ENCODE measurements at regions not wholly inside any gene's neighbourhood (a gene's known extent, or its start where the extent isn't known, plus 50 kb on each side); places are given as distances from the start of the nearest gene placed in this dataset.

DNA sequence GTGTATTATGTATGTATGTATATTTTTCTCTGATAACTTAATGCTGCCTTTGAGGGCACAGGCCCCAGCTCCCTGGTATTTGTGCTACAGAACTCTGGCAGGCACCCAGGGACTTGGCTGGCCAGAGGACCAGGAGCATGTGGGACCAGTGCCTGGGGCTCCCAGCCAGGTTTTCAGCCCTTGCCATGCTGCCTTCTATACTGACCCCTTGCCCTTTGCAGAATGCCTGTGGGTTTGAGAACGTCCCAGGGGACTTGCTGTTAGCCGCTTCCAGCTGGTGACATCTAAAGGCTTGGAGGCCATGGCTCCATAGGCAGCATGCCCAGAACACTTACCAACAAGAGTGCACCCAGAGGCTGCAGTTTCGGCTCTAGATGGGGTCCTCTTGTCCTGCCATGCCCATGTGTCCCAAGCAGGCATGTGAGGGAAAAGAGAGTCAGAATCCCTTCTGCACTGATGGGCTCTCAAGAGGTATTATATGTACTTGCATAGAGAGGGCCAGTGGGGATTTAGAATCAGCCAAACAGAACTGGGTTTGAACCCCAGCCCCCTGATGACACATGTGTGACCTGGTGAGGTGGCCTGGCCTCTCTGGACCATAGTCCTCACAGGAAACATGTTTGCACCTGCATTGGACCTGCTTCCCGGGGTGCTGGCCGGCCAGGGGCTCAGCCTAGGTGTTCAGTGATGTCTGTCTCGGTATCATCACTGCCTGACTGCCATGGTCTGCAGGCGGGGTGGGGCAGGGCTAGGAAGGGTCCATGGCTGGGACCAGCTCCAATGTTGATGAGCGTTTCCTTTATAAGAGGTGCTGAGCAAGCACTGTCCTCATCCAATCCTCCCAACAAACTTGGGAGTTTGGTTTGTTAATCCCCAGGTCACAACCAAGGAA is 119.2 kb upstream of the FHL2 start (continued):
- TF ChIP-seq MAFK (IDR thresholded peaks at IDR 0.05; ENCODE audit: low read depth, low read length) (no peak), RAD21 (IDR thresholded peaks at IDR 0.05; ENCODE audit: low read length) (no peak)

GRCh38 chr2:105515581-105516415 is 116.9 kb upstream of the FHL2 start:
- dilution Hi-C loops (cut with HindIII; ENCODE audit: low sequenced_read_pairs, unreplicated experiment): no loop called here
- no peak overlapping the region for H3K18ac ChIP-seq (ENCODE audit: low read depth, low read length)
- no peak overlapping the region for H3K4me2 ChIP-seq (ENCODE audit: low read depth, low read length)
- H2BK15ac ChIP-seq (ENCODE audit: low read depth, low read length): no peak overlapping the region
- H2AFZ ChIP-seq (replicated peaks; ENCODE audit: low read length, poor library complexity): no peak overlapping the region
- peaks cover 2% of the 10 kb centered on the region; the same call in 1 of the 2 replicates for H3K4me1 ChIP-seq (ENCODE audit: control insufficient read depth, insufficient read depth, low read length)
- H3K27me3 ChIP-seq (ENCODE audit: control insufficient read depth, insufficient read depth, low read length): peaks cover 29% of the 10 kb centered on the region
- no peak for ATAC-seq (ENCODE audit: low read depth)
- H2BK120ac ChIP-seq (ENCODE audit: low read depth, low read length): no peak overlapping the region
- WGBS, 2 experiments (ENCODE audit: extremely low coverage in 2 of 2, insufficient read length in 1 of 2): 58% methylated on average over 2 of the region's 15 CpGs; no CpG with 5 or more reads in 1 of the 2 experiments
- no peak overlapping the region for H3K4me3 ChIP-seq (ENCODE audit: insufficient read depth, low read depth, low read length)
- no peak overlapping the region for H4K5ac ChIP-seq (ENCODE audit: low read depth, low read length)
- peak overlapping the region; percentile 56 for H2AK5ac ChIP-seq (ENCODE audit: low read depth, low read length)
- ChIA-PET CTCF (no interaction called here), POLR2A (ENCODE audit: unreplicated experiment) (interaction anchor here (0.6 kb wide), 2 partner anchors 10 to 123 kb away, joined by 3 read pairs; no protein-coding TSS in a partner anchor)
- H2BK20ac ChIP-seq (ENCODE audit: low read depth, low read length): no peak overlapping the region
- H3K79me1 ChIP-seq (ENCODE audit: low read depth in 1 of 2, low read length in 2 of 2): no peaks in the 10 kb centered on the region
- no peaks in the 10 kb centered on the region for H4K20me1 ChIP-seq (ENCODE audit: insufficient read depth, low read length)
- no peaks in the 10 kb centered on the region for H3K9me3 ChIP-seq (ENCODE audit: control insufficient read depth, insufficient read depth, low read length)
- H3K23ac ChIP-seq (ENCODE audit: low read depth, low read length): no peak overlapping the region
- intact Hi-C loops (cut with micrococcal nuclease): no loop called here
- no peak overlapping the region; the same call in 1 of the 2 replicates for H4K91ac ChIP-seq (ENCODE audit: insufficient read depth, low read depth, low read length)
- H3K56ac ChIP-seq (ENCODE audit: extremely low read depth, insufficient read depth, low read length): no peak overlapping the region
- H3K27ac ChIP-seq (ENCODE audit: insufficient read depth, low read length): no peak overlapping the region
- no peaks in the 10 kb centered on the region for H3K36me3 ChIP-seq (ENCODE audit: control insufficient read depth, insufficient read depth, low read length)
- H3K9me1 ChIP-seq (ENCODE audit: insufficient read depth, low read length): no peaks in the 10 kb centered on the region; the same call in 1 of the 2 replicates
- no peak overlapping the region for H4K8ac ChIP-seq (ENCODE audit: low read depth in 2 of 2, low read length in 2 of 2)
- H2BK5ac ChIP-seq (ENCODE audit: low read depth, low read length, poor library complexity, severe bottlenecking): no peak overlapping the region
- in situ Hi-C loops (cut with MboI; ENCODE audit: low sequenced_read_pairs): loop anchor here (5.0 kb wide), 1 partner anchor 148 kb away; no protein-coding TSS in a partner anchor
- BruUV-seq (replicated peaks): no TSS peak
- no peak overlapping the region for H3K9ac ChIP-seq (ENCODE audit: low read depth, low read length)
- H3K4ac ChIP-seq (ENCODE audit: low read depth, low read length): no peak overlapping the region
- H3K14ac ChIP-seq (replicated peaks; ENCODE audit: low read depth, low read length): no peak overlapping the region
- no peak overlapping the region for H2AK9ac ChIP-seq (replicated peaks; ENCODE audit: low read depth, low read length, poor library complexity)
- no peak for DNase-seq
- TF ChIP-seq MAFK (IDR thresholded peaks at IDR 0.05; ENCODE audit: low read depth, low read length) (no peak), RAD21 (IDR thresholded peaks at IDR 0.05; ENCODE audit: low read length) (no peak), POLR2A (IDR thresholded peaks at IDR 0.05; ENCODE audit: low read depth, low read length) (no peak), CHD1 (IDR thresholded peaks at IDR 0.05; ENCODE audit: low read depth, low read length) (no peak), RCOR1 (IDR thresholded peaks at IDR 0.05; ENCODE audit: insufficient replicate concordance, low read length) (no peak), MAZ (IDR thresholded peaks at IDR 0.05; ENCODE audit: borderline replicate concordance, low read depth, low read length) (no peak), SMC3 (IDR thresholded peaks at IDR 0.05; ENCODE audit: low read depth, low read length) (no peak), ELK1 (IDR thresholded peaks at IDR 0.05; ENCODE audit: borderline replicate concordance, low read depth, low read length) (no peak)
- TF ChIP-seq, protein P1, sequence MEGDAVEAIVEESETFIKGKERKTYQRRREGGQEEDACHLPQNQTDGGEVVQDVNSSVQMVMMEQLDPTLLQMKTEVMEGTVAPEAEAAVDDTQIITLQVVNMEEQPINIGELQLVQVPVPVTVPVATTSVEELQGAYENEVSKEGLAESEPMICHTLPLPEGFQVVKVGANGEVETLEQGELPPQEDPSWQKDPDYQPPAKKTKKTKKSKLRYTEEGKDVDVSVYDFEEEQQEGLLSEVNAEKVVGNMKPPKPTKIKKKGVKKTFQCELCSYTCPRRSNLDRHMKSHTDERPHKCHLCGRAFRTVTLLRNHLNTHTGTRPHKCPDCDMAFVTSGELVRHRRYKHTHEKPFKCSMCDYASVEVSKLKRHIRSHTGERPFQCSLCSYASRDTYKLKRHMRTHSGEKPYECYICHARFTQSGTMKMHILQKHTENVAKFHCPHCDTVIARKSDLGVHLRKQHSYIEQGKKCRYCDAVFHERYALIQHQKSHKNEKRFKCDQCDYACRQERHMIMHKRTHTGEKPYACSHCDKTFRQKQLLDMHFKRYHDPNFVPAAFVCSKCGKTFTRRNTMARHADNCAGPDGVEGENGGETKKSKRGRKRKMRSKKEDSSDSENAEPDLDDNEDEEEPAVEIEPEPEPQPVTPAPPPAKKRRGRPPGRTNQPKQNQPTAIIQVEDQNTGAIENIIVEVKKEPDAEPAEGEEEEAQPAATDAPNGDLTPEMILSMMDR (conservative IDR thresholded peaks at IDR 0.05; ENCODE audit: low read depth, low read length): no peak
